GM19372 (cell line): ENCODE measurements at regions not wholly inside any gene's neighbourhood (a gene's known extent, or its start where the extent isn't known, plus 50 kb on each side); places are given as distances from the start of the nearest gene placed in this dataset.
"Not testable (repeated sequence)": the region's sequence is repeated elsewhere in the genome, so short reads cannot be mapped to it uniquely, and the experiment has no call there.

Experiments used
- ATAC-seq: cut with Tn5 transposase; IDR thresholded peaks from one replicate; pipeline ENCODE4 v1.9.1; 2021; ENCODE audit warnings: mild to moderate bottlenecking, low read depth, moderate library complexity; ENCODE audit not compliant: unreplicated experiment

DNA sequence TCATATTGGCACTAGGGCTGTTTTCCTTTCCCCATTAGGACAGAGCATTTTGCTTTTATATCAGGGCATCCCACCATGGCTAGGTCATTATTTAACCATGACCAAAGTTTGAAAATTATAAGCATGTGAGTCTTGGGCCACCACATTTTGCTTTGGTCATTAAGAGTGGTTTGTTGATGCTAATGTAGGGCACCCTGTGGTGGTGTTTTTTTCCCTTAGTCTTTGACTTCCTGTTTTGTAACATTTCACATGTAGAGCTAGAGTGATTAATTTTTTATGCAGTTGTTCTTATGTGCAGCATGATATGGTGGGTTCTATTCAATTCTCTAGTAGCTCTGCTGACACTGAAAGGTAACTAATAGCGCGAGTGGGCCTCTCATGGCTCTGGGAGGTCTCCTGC lies 249.6 kb upstream of the ROBO1 start:
- ATAC-seq, result no peak

DNA sequence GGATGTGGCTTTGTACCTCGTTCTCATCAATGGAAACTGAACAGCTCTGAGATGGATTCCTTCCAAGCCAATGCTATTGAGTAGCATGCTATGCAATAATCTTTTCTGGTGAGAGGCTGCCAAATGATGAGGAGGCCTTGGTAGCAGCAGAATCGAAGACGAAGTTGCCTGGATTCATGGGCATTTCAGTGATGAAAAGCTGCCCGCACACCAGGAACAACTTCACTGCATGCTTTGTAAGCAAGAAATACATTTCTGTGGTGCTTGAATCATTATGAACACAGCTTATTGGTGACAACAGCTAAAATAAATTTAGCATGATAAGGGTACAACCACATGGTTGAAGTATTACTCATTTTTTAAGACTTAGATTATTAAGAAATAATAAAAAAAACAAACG lies 246.8 kb upstream of the ROBO1 start:
- ATAC-seq, result no peak

DNA sequence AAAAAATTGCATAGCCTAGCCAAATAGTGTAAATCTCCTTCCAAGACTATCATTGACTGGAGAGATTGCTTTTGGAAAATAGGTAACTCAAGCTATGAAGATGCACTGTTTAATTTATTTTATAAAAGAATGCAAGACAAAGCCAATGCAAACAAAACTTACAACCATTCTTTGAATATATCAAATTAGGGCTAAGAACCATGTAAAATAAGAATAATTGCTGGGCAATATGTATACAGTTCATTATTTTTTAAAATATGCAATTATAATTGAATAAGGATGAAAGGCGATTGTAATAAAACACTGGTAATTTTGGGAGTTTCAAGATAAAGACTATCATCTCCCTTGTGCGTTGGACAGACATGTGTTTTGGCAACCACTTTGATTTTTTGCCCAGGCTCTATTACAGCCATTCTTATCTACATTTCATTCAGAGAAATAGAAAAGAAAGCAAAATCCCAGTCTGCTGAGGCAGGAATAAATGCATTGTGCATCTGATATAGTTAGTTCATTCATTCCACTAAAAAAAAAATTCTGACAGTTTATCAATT lies 242.3 kb upstream of the ROBO1 start:
- ATAC-seq, result no peak

DNA sequence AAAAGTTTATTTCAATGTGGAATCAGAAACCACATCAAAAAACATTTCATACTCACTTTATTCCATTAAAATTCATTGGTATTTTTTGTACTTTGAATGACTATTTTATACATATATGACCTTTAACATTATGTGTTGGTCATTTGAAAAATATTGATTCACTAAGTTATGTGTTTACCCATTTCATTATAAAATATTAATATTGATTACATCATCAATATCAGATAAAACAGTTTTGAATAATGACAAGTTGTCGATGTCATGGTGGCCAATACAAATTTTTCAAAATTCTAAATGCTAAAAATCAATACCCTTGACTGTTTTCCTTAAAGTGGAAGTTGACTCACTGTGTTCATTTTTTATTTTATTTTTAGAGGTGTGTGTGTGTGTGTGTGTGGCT lies 239.7 kb upstream of the ROBO1 start:
- no peak for ATAC-seq

DNA sequence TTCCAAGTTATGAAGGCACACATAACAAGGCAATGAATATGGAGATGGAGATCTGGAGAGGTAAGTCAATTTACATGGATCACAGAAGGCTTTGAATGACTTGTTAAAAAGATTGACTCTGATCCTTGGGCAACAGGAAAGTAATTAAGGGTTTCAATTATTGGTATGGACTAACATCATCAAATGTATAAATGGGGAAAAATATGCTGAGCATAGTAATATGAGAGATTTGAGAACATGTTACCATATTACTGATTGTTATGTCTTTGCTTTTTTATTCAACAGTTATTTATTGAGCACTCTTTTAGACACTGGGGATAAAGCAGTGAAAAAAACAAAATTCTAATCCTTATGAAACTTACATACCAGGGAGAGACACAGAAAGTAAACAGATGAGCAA lies 238.5 kb upstream of the ROBO1 start:
- ATAC-seq, result no peak

DNA sequence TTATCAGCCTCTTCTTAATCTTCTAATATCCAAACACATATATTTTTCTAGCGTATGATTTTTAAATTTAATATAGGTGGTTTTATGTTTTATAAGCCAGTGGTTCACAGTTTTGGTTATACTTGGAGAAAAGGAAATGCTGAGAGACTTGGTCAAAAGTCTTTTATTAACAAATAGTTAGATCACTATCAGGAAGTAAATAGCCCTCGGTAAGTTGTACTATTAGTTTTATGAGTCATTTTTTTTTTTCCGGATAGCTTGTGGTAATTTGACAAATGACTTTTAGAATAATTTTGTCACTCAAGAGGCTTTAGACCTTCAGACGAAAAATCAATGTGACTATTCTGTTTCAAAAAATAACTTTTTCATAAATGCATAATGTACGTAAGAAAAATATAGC lies 232.2 kb upstream of the ROBO1 start:
- no peak for ATAC-seq

DNA sequence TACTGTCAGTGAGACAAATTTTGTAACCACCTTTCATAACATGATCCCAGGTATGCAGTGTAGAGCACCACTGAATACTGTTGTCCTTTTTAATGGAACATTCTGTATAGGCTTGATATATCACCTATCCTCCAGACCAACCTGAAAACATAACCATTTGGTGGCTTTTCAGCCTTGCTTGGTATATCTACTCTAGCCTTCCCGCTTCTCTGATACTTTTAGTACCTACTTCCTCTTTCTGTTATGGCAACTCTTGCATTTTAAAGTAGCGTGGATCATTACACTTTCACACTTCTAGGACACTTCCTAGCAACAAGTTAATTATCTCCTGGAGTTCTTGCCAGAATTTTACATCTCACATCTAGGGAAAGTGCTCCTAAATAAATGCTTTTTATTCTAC lies 226.6 kb upstream of the ROBO1 start:
- ATAC-seq, result no peak

DNA sequence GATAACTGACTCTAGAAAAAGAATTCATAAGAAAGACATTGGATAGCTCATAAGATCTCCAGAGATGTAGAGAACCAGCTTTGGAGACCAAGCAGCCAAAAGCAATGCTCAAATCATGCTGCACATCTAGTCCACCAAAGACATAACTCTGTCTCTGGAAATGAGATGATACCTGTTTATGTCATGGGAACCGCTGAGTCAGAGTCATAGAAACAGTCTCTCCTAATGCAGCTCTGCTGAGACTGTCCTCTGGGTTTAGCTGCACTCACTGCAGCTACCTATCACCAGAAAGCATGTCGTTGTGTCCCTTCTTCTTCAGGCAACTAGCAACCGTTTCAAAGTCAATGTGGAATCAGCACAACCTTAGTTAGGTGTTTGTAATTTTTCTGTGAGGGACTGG lies 218.5 kb upstream of the ROBO1 start:
- ATAC-seq, result no peak

DNA sequence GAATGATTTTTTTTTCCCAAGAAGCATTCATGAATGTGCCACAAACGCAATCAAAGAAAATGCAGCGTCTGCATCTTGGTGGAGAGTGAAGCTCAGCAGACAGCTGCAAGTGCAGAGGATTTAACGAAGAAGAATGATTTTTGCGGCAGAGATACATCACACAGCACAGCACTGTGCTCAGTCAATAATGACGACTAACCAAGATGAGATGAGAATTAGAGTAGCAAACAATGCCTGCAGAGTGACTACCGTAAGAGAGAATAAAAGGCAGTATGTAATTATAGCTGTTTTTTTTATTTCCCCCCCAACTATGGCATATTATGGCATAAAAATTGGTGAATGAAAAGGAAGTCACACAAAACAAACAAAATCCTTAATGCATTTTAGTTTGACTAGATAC lies 218.0 kb upstream of the ROBO1 start:
- no peak for ATAC-seq

DNA sequence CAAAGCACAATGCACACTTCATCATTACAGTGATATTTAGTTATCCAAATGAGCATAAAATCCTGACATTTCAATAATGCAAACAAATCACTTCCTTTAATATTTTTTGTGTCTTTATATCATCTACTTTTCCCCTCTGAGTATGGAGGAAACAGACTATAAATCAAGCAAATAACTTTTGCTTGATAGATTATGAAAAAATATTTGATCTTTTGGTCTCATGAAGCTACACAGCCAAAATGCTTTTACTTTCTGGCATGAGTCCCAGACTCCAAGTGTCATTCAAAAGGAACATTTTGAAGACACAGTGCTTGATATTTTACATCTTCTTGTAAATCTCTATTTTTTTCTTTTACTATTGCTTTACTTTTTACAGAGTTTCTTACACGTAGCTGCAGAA lies 215.3 kb upstream of the ROBO1 start:
- no peak for ATAC-seq

DNA sequence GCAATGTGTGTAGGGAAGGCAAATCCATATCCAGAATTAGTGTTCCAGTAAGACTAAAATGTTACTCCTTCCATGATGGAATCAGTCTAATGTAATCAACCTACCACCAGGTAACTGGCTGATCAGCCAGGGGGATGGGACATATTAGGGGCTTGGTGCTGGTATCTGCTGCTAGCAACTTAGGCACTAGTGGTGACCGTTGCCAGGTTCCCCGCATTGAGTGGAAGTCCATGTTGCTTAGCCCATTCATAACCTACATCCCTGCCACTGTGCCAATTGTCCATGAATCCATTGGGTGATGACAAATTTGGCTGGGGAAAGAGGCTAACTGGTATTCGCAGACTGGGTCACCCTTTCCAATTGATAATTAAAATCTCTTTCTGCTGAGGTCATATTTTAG lies 212.2 kb upstream of the ROBO1 start:
- no peak for ATAC-seq

DNA sequence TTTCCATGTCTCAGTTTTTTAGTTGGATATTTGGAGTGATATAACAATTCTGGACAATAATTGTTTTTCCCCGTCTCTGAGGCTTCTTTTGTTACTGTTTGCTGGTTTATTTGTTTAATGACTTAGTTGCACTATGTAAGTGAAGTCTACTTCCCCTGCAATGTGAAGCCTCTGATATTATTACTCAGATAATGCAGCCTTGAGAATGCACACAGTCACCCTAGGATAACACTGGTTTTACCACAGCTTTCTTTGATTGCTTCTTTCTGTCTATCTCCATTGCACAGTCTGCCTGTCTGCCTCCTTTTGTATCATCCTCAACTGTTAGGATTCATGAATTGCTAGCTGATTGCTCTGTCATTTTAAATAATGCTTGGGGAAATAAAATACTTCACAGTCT lies 208.7 kb upstream of the ROBO1 start:
- ATAC-seq, result no peak

DNA sequence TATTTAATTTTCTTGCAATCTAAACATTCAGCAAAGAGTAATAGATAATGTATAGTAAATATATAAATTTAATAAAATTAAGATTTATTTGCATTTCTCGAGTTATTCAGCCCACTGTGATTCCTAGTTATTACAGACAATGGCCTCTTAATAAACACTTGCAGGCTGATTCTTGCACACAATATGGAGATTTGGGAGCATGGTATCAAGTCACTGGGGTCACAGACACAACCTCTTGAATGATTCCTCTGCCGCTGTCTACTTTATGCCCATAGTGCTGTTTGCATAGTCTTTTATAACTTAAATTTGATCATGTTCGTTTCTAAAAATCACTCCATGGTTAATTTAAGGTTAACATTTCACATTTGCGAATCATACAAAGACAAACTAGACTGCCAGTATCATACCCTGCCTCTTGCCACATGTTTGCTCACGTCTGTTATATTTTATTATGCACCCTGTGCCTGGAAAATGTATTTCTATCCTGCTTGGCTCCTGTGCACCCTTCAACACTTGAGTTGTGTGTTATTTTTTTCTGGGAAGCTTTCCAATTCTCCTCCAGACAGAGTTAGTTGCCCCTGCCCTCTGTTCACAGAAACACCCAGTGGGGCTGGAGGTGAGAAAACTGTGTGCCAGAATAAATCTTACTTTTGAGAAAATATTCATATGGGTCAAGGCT lies 206.3 kb upstream of the ROBO1 start:
- ATAC-seq, result no peak

DNA sequence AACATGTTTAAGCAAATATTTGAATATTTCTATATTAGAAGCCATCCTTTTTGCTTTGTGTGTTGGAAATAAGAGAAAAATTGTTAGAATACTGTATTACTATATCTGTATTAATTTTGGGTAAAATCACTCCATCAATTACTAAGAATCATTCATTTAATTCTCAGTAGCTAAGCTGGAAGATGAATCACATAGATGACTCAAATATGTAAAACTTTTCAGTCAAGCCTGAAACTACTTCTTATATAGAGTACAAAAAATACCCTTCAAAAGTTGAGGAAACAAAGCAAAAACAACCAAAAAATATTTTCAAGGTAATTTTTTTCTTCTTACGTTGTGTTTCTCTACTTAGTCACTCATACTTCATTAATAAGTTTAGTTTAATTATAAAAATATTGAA lies 205.7 kb upstream of the ROBO1 start:
- no peak for ATAC-seq

DNA sequence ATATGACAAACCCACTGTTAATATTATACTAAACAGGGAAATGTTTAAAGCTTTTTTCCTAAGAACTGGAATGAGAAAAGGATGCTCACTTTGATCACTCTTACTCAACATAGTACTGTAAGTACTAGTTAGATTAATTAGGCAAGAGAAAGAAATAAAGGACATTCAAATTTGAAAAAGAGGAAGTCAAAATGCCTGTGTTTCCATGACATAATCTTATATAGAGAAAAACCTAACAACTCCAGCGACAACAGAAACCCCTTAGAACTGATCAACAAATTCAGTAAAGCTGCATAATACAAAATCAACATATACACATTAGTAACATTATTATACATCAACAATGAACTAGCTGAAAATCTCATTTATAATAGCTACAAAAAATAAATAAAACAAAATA lies 200.6 kb upstream of the ROBO1 start:
- ATAC-seq, result no peak

DNA sequence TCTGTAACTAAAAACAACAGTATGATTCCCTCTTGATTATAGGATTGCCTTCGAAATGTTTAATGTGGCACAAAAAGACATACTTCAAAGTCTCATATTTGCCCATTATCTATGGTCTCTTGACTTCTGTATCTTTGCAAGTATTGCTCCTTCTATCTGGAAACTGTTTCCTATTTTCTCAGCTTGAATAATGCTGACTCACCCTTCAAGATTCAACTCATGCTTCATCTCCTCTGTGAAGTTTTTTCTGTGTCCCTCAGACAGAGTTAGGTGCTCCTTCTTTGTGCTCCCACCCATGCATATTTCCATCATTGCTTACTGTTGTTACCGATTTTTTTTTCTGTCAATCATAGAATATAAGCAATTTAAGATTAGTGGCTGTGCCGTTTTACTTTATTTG lies 192.8 kb upstream of the ROBO1 start:
- no peak for ATAC-seq

DNA sequence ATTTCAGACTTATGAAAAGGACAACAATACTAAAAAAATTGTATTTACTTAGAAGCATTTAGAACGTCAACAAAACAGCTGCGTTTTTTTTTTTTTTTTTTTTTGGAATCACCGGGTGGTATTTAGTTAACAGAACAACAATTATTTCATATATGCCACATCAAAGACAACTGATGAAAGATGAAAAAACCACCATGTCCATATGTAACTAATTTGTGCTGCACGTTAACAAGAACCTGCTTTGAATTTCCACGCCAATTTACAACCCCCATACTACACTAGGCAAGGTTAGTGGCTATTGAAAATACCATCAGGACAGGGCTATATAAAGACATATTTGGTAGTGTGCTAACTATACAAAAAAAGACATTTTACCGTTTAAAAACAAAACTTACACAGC lies 189.3 kb upstream of the ROBO1 start:
- no peak for ATAC-seq

DNA sequence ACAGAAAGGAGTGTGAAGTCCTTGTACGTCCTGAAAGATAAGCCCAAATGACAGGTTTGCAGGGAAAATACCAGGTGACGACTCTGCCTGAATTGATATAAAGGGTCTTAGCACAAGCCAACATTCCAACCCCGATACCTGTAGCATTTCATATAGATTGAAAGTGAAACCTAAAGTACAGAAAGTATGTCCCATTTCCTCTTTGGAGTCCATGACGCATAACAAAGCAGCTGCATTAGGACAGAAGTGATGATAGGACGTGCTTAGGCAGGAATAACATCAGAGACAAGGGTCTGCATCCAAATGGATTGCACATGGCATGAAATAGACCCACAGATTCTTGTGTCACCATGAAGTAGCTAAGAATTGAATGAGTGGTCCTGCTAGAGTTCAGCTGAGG lies 187.0 kb upstream of the ROBO1 start:
- no peak for ATAC-seq

DNA sequence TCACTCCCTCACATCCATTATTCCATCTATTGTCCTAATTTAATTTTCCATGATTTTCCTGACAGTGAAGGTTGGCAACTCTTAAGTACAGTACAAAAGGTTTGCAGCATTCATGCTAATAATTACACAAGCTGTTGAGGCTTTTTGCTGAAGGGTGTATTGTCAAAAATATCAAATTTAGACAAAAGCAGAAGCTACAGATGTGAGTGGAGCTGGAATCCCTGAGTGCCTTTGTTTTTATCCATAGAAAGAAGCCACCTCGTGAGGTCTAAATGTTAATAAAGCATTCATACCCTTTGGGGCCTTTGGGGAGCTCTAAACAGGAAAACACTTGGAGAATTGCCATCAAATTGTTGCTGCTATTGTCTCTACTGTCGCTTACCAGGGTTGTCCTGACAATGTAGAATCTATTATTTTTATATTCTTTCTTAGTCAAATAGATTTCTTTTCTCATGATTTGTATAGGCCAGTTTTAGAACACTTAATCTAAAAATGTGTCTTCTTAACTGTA lies 185.8 kb upstream of the ROBO1 start:
- no peak for ATAC-seq

DNA sequence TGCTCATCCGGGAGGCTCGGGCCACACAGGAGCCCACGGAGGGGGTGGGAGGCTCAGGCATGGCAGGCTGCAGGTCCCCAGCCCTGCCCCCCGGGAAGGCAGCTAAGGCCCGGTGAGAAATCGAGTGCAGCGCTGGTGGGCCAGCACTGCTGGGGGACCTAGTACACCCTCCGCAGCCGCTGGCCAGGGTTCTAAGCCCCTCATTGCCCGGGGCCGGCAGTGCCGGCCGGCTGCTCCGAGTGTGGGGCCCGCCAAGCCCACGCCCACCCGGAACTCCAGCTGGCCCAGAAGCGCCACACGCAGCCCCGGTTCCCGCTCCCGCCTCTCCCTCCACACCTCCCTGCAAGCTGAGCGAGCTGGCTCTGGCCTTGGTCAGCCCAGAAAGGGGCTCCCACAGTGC lies 183.6 kb upstream of the ROBO1 start:
- not testable (repeated sequence) for ATAC-seq

DNA sequence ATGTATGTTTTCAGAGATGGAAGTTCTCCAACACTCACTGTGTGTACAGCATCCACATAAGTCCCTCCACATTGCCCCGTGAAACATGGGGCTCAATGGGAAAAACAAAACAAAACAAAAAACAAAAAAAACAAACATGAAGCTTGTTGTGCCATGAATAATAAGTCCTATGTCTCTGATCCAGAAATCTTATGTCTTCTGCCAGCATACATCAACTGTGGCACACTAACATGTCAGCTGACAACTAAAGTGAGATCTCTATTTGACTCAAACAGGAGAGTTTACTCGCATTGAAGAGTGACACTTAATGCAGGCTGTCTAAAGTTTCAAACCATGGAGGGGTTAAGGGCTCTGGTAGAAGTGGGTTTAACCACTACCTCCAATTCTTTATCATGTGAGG lies 180.2 kb upstream of the ROBO1 start:
- ATAC-seq, result no peak

DNA sequence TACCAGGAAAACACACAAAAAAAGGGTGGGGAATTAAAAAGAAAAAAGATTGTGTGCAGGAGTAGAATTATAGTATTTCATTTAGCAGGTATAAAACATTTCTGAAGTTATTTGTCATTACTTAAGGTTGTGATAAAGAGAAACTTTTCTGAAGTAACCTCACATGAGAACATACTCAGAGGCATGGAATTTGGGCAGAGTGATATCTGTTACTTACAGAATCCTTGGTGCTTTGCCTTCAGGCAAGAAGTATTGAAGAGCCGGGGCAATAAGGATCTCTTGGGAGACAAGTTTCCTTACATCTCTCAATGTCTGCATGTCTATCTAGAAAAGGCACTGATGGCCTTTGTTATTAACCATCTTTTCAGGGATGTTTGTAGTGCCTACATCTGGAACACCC lies 179.7 kb upstream of the ROBO1 start:
- ATAC-seq, result no peak

DNA sequence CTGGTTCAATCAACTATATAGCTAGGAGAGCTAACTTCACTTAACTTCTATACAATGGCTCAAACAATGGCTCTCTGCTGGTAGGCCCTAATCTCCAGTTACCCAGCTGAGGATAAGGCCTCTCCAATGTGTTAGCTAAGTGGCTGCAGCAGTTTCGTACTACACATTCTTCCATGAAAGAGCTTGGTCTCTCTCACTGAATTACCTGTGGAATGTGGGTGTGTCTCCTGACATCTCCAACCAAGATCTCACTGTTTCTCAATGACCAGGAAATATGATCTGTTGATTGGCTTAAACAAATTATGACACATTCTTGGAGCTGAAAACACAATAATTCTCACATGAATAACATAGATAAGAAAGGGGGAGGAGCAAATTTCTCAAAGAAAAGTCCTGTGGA lies 169.8 kb upstream of the ROBO1 start:
- no peak for ATAC-seq
